ENCODE measurements at regions not wholly inside any gene's neighbourhood (a gene's known extent, or its start where the extent isn't known, plus 50 kb on each side); places are given as distances from the start of the nearest gene placed in this dataset.

DNA sequence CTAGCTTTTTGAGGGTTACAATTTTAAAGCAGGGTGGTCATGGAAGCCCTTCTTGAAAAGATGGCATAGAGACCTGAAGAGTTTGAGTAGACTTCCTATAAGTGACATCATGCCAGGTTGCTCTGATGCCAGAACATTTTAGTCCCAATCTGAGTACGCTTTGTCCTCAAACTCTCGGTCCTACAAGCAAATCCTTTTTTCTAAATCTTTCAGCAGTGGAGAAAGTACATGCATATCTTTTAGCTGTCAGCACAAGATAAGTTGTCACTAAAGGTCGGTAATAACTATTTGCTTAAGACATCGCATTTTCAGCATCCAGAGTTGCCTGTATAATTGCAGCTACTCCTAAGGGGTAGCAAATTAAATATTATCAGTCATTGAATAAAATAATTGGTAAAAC lies 140.4 kb downstream of the ATP6V1G3 start:
- Histone ChIP-seq H3K27ac (ENCODE audit: low read depth in 1 of 3, low read length in 2 of 3) (no peak overlapping the region), H3K27me3 (ENCODE audit: control insufficient read depth in 3 of 3, insufficient read depth in 3 of 3, low read length in 3 of 3) (no peaks in the 10 kb centered on the region), H3K4me1 (ENCODE audit: control insufficient read depth in 3 of 3, insufficient read depth in 2 of 3, low read depth in 1 of 3, low read length in 2 of 3) (no peaks in the 10 kb centered on the region), H3K9me3 (ENCODE audit: control insufficient read depth in 2 of 2, insufficient read depth in 1 of 2, low read depth in 1 of 2, low read length in 1 of 2) (no peaks in the 10 kb centered on the region), H3K4me3 (ENCODE audit: low read depth in 1 of 3, low read length in 3 of 3) (no peak overlapping the region), H3K36me3 (ENCODE audit: control insufficient read depth in 3 of 3, insufficient read depth in 2 of 3, low read depth in 1 of 3, low read length in 3 of 3) (no peaks in the 10 kb centered on the region)
- no peak for FAIRE-seq
- WGBS, 3 donors = 34 to 69% (median 51%) methylated on average over 4 of the region's 4 CpGs
- no peak for DNase-seq

DNA sequence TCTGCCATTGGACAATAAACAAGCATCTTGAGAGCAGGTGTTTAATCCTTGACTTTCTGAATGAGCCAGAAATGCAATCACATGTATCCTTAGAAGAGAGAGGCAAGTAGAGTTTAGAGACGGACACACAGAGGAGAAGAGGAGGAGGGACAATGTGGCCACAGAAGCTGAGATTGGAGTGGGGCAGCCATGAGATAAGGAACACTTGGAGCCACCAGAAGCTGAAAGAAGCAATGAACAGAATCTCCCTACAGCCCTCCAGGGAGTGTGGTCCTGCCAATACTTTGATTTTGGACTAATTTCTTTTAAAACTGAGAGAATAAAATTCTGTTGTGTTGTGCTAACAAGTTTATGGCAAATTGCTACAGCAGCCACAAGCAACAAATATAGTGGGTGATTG lies 141.0 kb downstream of the ATP6V1G3 start:
- WGBS, 3 donors = 52 to 69% (median 57%) methylated on average over 1 of the region's 1 CpG
- Histone ChIP-seq H3K9me3 (ENCODE audit: control insufficient read depth in 2 of 2, insufficient read depth in 1 of 2, low read depth in 1 of 2, low read length in 1 of 2) (no peaks in the 10 kb centered on the region), H3K4me3 (ENCODE audit: low read depth in 1 of 3, low read length in 3 of 3) (no peak overlapping the region), H3K36me3 (ENCODE audit: control insufficient read depth in 3 of 3, insufficient read depth in 2 of 3, low read depth in 1 of 3, low read length in 3 of 3) (no peaks in the 10 kb centered on the region), H3K27me3 (ENCODE audit: control insufficient read depth in 3 of 3, insufficient read depth in 3 of 3, low read length in 3 of 3) (no peaks in the 10 kb centered on the region), H3K4me1 (ENCODE audit: control insufficient read depth in 3 of 3, insufficient read depth in 2 of 3, low read depth in 1 of 3, low read length in 2 of 3) (no peaks in the 10 kb centered on the region), H3K27ac (ENCODE audit: low read depth in 1 of 3, low read length in 2 of 3) (no peak overlapping the region)
- DNase-seq (no peak), FAIRE-seq (no peak)

DNA sequence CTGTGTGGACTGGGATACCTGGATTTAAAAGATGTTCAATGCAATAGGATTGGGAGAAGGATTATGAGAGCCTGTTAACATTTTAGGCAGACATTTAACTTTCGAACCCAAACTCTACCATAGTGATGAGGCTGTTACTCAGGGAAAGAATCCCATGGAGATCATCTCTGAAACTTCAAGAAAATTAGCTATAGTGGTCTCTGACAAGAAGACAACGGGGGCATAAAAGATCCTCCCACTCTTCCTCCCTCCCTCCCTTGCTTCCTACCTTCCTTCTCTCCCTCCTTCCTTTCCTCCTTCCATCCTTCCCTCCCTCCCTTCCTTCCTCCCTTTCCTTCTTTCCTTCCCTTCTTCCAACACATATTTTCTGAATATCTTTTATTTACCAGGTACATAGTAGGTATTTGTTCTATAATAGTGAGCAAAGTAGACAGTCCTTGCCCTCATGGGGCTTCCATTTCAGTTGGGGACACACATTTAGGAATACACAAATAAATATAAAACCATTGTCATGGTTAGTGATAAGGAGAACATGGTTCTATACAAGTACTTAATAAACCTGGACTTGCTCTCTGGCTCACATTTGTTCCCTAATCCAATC lies 143.2 kb downstream of the ATP6V1G3 start:
- 79 to 94% (median 84%) methylated on average over 2 of the region's 2 CpGs for WGBS, 3 donors
- H3K27ac ChIP-seq (ENCODE audit: low read depth in 1 of 3, low read length in 2 of 3) = no peak overlapping the region
- H3K4me1 ChIP-seq (ENCODE audit: control insufficient read depth in 3 of 3, insufficient read depth in 2 of 3, low read depth in 1 of 3, low read length in 2 of 3) = no peaks in the 10 kb centered on the region
- no peaks in the 10 kb centered on the region for H3K36me3 ChIP-seq (ENCODE audit: control insufficient read depth in 3 of 3, insufficient read depth in 2 of 3, low read depth in 1 of 3, low read length in 3 of 3)
- no peak for DNase-seq
- H3K9me3 ChIP-seq (ENCODE audit: control insufficient read depth in 2 of 2, insufficient read depth in 1 of 2, low read depth in 1 of 2, low read length in 1 of 2) = no peaks in the 10 kb centered on the region
- H3K4me3 ChIP-seq (ENCODE audit: low read depth in 1 of 3, low read length in 3 of 3) = no peak overlapping the region
- no peak for FAIRE-seq
- no peaks in the 10 kb centered on the region for H3K27me3 ChIP-seq (ENCODE audit: control insufficient read depth in 3 of 3, insufficient read depth in 3 of 3, low read length in 3 of 3)

DNA sequence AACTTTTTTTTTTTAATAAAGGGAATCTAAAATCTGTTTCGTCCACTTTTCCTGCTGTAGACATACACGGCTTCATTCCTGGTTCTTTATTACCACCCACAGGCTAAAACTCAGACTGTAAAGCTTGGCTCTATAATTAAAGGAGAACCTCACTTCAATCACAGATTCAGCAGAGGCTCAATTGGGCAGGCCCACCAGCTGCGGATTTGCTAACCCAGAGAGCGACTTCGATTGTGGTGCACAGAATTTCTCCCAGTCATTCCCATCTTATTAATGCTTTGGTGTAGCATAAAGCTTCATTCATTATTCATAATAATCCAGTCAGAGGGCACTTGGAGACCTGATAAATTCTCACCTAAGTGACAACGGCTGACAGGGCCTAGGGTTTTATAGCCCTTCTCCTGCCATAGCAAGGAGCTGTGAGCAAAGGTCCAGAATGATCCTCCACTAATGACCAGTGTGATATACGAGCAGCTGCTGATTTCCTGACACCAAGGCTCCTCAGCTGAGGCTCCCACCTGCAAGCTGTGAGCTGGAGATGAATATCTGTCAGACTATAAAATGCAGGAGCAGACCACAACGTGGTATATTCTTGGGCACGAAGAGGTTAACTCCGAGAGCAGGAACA lies 149.0 kb downstream of the ATP6V1G3 start:
- Histone ChIP-seq H3K9me3 (ENCODE audit: control insufficient read depth in 2 of 2, insufficient read depth in 1 of 2, low read depth in 1 of 2, low read length in 1 of 2) (no peaks in the 10 kb centered on the region), H3K27ac (ENCODE audit: low read depth in 1 of 3, low read length in 2 of 3) (no peak overlapping the region), H3K27me3 (ENCODE audit: control insufficient read depth in 3 of 3, insufficient read depth in 3 of 3, low read length in 3 of 3) (no peaks in the 10 kb centered on the region), H3K4me3 (ENCODE audit: low read depth in 1 of 3, low read length in 3 of 3) (no peak overlapping the region), H3K36me3 (ENCODE audit: control insufficient read depth in 3 of 3, insufficient read depth in 2 of 3, low read depth in 1 of 3, low read length in 3 of 3) (no peaks in the 10 kb centered on the region), H3K4me1 (ENCODE audit: control insufficient read depth in 3 of 3, insufficient read depth in 2 of 3, low read depth in 1 of 3, low read length in 2 of 3) (no peaks in the 10 kb centered on the region)
- FAIRE-seq = no peak
- DNase-seq = no peak
- 58 to 67% (median 64%) methylated on average over 10 of the region's 10 CpGs for WGBS, 3 donors

DNA sequence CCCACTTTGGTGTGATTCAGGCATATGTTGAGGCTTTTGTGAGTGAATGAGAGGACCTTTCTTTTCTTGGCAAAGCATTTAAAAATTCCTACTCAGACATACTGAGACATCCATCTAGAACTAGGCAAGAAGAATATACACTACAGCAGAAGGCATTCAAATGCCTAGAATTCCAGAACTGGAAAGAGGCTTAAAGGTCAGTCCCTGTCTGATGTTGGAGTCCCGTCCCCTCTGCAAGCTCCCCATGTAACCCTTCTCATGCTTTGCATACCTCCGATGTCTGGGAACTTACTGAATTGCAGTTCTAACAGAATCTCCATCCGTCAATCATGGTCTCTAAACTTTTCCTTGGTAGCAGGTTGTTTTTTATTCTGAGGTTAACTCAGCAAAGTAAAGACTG lies 152.9 kb downstream of the ATP6V1G3 start:
- no peaks in the 10 kb centered on the region for H3K9me3 ChIP-seq (ENCODE audit: control insufficient read depth in 2 of 2, insufficient read depth in 1 of 2, low read depth in 1 of 2, low read length in 1 of 2)
- DNase-seq (no peak), FAIRE-seq (no peak)
- 46 to 64% (median 52%) methylated on average over 3 of the region's 3 CpGs for WGBS, 3 donors
- H3K4me3 ChIP-seq (ENCODE audit: low read depth in 1 of 3, low read length in 3 of 3) = no peak overlapping the region
- H3K27ac ChIP-seq (ENCODE audit: low read depth in 1 of 3, low read length in 2 of 3) = no peak overlapping the region
- H3K36me3 ChIP-seq (ENCODE audit: control insufficient read depth in 3 of 3, insufficient read depth in 2 of 3, low read depth in 1 of 3, low read length in 3 of 3) = no peaks in the 10 kb centered on the region
- no peaks in the 10 kb centered on the region for H3K27me3 ChIP-seq (ENCODE audit: control insufficient read depth in 3 of 3, insufficient read depth in 3 of 3, low read length in 3 of 3)
- H3K4me1 ChIP-seq (ENCODE audit: control insufficient read depth in 3 of 3, insufficient read depth in 2 of 3, low read depth in 1 of 3, low read length in 2 of 3) = no peaks in the 10 kb centered on the region

DNA sequence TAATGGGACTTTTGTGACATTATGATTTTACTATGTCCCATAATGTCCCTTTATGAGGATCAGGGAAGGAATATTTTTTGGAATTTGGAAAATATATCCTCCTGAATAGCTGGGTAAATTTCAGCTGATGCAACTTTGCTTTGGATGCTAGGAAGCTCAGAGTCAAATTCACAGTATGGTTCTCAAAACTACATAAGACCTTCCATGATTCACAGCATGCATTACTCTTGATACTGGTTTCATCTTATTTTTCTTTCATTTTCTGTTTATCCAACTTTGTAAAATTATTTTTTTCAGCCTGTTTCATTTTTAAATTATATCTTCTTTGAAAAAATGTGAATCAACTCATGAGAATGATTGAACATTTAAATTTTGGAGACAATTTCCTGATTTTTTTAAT lies 160.2 kb downstream of the ATP6V1G3 start:
- Histone ChIP-seq H3K4me1 (ENCODE audit: control insufficient read depth in 3 of 3, insufficient read depth in 2 of 3, low read depth in 1 of 3, low read length in 2 of 3) (no peaks in the 10 kb centered on the region), H3K36me3 (ENCODE audit: control insufficient read depth in 3 of 3, insufficient read depth in 2 of 3, low read depth in 1 of 3, low read length in 3 of 3) (no peaks in the 10 kb centered on the region), H3K27ac (ENCODE audit: low read depth in 1 of 3, low read length in 2 of 3) (no peak overlapping the region), H3K27me3 (ENCODE audit: control insufficient read depth in 3 of 3, insufficient read depth in 3 of 3, low read length in 3 of 3) (no peaks in the 10 kb centered on the region), H3K4me3 (ENCODE audit: low read depth in 1 of 3, low read length in 3 of 3) (no peak overlapping the region), H3K9me3 (ENCODE audit: control insufficient read depth in 2 of 2, insufficient read depth in 1 of 2, low read depth in 1 of 2, low read length in 1 of 2) (peaks cover 0 to 3% of the 10 kb centered on the region in 2 donors)
- DNase-seq (no peak), FAIRE-seq (no peak)

DNA sequence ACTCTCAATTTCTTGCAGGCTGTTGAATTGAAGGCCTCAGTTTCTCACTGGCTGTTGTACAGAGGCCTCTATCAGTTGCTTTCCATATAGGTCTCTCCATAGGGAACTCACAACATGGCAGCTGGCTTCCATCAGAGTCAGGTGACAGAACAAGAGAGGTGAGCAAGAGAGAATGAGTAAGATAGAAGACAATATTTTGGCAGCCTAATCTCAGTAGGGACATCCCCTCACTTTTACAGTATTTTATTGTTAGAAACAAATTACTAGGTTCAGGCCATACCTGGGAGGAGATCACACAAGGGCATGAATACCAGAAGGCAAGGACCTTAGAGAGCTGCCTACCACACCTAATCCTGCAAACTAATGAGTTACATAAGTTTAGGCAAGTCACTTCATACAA lies 162.8 kb downstream of the ATP6V1G3 start:
- DNase-seq (no peak), FAIRE-seq (no peak)
- no peak overlapping the region for H3K27ac ChIP-seq (ENCODE audit: low read depth in 1 of 3, low read length in 2 of 3)
- no peaks in the 10 kb centered on the region for H3K36me3 ChIP-seq (ENCODE audit: control insufficient read depth in 3 of 3, insufficient read depth in 2 of 3, low read depth in 1 of 3, low read length in 3 of 3)
- H3K4me3 ChIP-seq (ENCODE audit: low read depth in 1 of 3, low read length in 3 of 3) = no peak overlapping the region
- H3K4me1 ChIP-seq (ENCODE audit: control insufficient read depth in 3 of 3, insufficient read depth in 2 of 3, low read depth in 1 of 3, low read length in 2 of 3) = no peaks in the 10 kb centered on the region
- H3K9me3 ChIP-seq (ENCODE audit: control insufficient read depth in 2 of 2, insufficient read depth in 1 of 2, low read depth in 1 of 2, low read length in 1 of 2) = peaks cover 0 to 3% of the 10 kb centered on the region in 2 donors
- no peaks in the 10 kb centered on the region for H3K27me3 ChIP-seq (ENCODE audit: control insufficient read depth in 3 of 3, insufficient read depth in 3 of 3, low read length in 3 of 3)

DNA sequence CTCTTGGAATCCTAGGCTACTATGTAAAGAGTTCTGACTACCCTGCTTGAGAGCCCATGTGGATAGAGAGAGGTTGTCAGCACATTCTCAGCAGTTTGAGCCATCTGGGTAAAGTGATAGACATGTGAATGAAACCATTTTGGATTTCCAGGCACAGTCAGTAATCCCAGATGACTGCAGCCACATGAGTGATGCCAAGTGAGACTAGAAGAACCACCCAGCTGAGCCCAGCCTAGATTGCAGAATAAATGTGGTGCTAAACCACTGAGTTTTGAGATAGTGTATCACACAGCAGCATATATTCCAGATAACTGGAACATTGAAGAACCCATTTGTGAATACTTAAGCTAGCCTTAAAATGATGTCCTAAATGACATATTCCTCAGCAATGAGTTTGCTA lies 166.2 kb downstream of the ATP6V1G3 start:
- no peak for DNase-seq
- Histone ChIP-seq H3K9me3 (ENCODE audit: control insufficient read depth in 2 of 2, insufficient read depth in 1 of 2, low read depth in 1 of 2, low read length in 1 of 2) (peaks cover 0 to 3% of the 10 kb centered on the region in 2 donors), H3K4me1 (ENCODE audit: control insufficient read depth in 3 of 3, insufficient read depth in 2 of 3, low read depth in 1 of 3, low read length in 2 of 3) (no peaks in the 10 kb centered on the region), H3K4me3 (ENCODE audit: low read depth in 1 of 3, low read length in 3 of 3) (no peak overlapping the region), H3K27ac (ENCODE audit: low read depth in 1 of 3, low read length in 2 of 3) (no peak overlapping the region), H3K36me3 (ENCODE audit: control insufficient read depth in 3 of 3, insufficient read depth in 2 of 3, low read depth in 1 of 3, low read length in 3 of 3) (no peaks in the 10 kb centered on the region), H3K27me3 (ENCODE audit: control insufficient read depth in 3 of 3, insufficient read depth in 3 of 3, low read length in 3 of 3) (no peaks in the 10 kb centered on the region)
- FAIRE-seq = no peak

DNA sequence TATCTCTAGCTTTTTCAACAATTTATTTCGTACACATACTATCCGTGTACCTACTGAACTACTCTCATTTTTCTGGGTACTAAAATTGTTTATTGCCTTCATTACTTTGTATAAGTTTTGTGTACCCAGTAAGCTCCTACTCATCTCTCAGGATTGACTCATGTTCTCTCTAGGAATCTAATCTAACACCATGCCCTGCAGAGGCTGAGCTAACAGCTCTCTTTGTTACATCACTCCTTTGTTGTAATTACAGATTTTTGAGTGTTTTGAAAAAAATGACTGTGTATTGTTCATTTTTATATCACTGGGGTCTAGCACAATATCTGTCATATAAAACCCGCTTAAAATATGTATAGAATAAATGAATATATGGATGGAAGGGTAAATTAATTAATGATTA lies 167.1 kb downstream of the ATP6V1G3 start:
- WGBS, 3 donors = 87 to 90% (median 87%) methylated on average over 3 of the region's 3 CpGs
- H3K9me3 ChIP-seq (ENCODE audit: control insufficient read depth in 2 of 2, insufficient read depth in 1 of 2, low read depth in 1 of 2, low read length in 1 of 2) = peaks cover 0 to 3% of the 10 kb centered on the region in 2 donors
- H3K4me3 ChIP-seq (ENCODE audit: low read depth in 1 of 3, low read length in 3 of 3) = no peak overlapping the region
- H3K27me3 ChIP-seq (ENCODE audit: control insufficient read depth in 3 of 3, insufficient read depth in 3 of 3, low read length in 3 of 3) = no peaks in the 10 kb centered on the region
- FAIRE-seq = no peak
- no peaks in the 10 kb centered on the region for H3K4me1 ChIP-seq (ENCODE audit: control insufficient read depth in 3 of 3, insufficient read depth in 2 of 3, low read depth in 1 of 3, low read length in 2 of 3)
- H3K36me3 ChIP-seq (ENCODE audit: control insufficient read depth in 3 of 3, insufficient read depth in 2 of 3, low read depth in 1 of 3, low read length in 3 of 3) = no peaks in the 10 kb centered on the region
- no peak for DNase-seq
- H3K27ac ChIP-seq (ENCODE audit: low read depth in 1 of 3, low read length in 2 of 3) = no peak overlapping the region

All from small intestine (tissue), 7 donors.